ENCODE measurements at regions not wholly inside any gene's neighbourhood (a gene's known extent, or its start where the extent isn't known, plus 50 kb on each side); places are given as distances from the start of the nearest gene placed in this dataset.
A peak's percentile ranks its signal among the peaks of the same experiment; 100 is the strongest.

DNA sequence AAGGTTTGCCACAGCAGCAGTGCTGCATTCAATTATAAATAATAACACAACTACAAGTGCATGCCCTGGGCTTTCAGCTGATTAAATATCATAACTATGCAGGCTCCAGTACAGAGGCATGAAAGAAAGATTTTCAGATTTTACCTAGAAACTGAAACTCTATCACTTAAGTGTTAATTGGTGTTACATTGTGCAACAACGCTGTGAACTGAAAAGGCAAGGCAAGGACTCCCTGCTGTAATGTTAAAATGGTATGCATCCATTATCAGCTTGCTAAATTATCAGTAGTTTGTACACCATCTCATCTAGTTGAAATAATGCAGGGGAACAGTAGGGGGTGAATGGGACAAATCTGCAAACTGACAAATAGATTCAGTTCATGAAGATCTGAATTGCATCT, 976.7 kb upstream of the MANEA start:
- intact Hi-C loops (cut with DNase I; ENCODE audit: low total_unique reads): no loop called here
- Histone ChIP-seq H3K36me3 (no peaks in the 10 kb centered on the region), H3K4me1 (no peaks in the 10 kb centered on the region), H3K27ac (no peak overlapping the region), H3K9me3 (peaks cover 0 to 18% (median 6%) of the 10 kb centered on the region in 4 donors), H3K27me3 (no peaks in the 10 kb centered on the region), H3K4me3 (no peak overlapping the region)
- 39 to 64% (median 50%) methylated on average over 1 of the region's 1 CpG for WGBS, 5 donors
- no peak for DNase-seq
- TF ChIP-seq, protein P1, sequence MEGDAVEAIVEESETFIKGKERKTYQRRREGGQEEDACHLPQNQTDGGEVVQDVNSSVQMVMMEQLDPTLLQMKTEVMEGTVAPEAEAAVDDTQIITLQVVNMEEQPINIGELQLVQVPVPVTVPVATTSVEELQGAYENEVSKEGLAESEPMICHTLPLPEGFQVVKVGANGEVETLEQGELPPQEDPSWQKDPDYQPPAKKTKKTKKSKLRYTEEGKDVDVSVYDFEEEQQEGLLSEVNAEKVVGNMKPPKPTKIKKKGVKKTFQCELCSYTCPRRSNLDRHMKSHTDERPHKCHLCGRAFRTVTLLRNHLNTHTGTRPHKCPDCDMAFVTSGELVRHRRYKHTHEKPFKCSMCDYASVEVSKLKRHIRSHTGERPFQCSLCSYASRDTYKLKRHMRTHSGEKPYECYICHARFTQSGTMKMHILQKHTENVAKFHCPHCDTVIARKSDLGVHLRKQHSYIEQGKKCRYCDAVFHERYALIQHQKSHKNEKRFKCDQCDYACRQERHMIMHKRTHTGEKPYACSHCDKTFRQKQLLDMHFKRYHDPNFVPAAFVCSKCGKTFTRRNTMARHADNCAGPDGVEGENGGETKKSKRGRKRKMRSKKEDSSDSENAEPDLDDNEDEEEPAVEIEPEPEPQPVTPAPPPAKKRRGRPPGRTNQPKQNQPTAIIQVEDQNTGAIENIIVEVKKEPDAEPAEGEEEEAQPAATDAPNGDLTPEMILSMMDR (IDR thresholded peaks at IDR 0.05): no peak
- TF ChIP-seq POLR2A (IDR thresholded peaks at IDR 0.05): no peak
- TF ChIP-seq EP300 (IDR thresholded peaks at IDR 0.05): no peak
- TF ChIP-seq POLR2AphosphoS5 (IDR thresholded peaks at IDR 0.05): no peak

DNA sequence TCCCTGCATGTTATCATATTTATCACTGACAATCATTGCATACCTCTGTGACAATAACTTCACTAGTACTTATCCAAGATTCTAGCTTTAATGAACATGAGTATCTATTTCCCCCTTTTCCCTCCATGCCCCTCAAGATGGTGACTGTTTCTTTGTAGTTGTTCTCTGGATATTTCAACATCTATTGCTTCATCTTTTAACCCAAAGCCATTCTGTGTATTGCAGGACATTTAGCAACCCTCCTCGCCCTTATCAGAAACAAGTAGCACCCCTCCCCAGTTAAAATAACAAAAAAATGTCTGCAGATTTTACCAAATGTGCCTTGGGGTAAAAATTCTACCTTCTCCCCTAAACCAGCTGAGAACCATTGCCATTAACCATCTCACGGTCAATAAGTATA, 979.8 kb upstream of the MANEA start:
- intact Hi-C loops (cut with DNase I; ENCODE audit: low total_unique reads): no loop called here
- WGBS, 5 donors: 65 to 76% (median 74%) methylated on average over 2 of the region's 2 CpGs
- no peaks in the 10 kb centered on the region for H3K27me3 ChIP-seq
- no peaks in the 10 kb centered on the region for H3K36me3 ChIP-seq
- no peak for DNase-seq
- H3K4me1 ChIP-seq: no peaks in the 10 kb centered on the region
- no peak overlapping the region for H3K4me3 ChIP-seq
- H3K9me3 ChIP-seq: peaks cover 0 to 4% (median 0%) of the 10 kb centered on the region in 4 donors
- TF ChIP-seq, protein P1 (IDR thresholded peaks at IDR 0.05): no peak
- TF ChIP-seq POLR2A (IDR thresholded peaks at IDR 0.05): no peak
- TF ChIP-seq EP300 (IDR thresholded peaks at IDR 0.05): no peak
- TF ChIP-seq POLR2AphosphoS5 (IDR thresholded peaks at IDR 0.05): no peak
- H3K27ac ChIP-seq: no peak overlapping the region

DNA sequence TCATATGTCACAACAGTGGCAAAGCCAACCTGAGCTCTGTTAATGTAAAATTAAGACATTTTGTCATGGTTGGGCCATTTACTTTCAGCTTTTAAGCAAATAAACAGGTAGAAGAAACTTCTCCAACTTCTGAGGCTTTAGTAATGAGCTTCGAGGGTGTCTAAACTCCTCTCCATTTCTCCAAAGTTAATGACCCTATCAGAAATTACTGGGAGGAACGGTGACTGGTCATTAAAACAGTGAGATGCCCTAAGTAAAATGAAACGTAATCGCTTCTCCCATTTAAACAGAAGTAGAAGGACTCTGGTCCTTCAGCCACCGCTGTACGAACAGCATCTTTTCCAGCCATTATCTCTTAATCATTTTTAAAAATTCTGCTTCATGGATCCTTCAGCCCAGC, 986.9 kb upstream of the MANEA start:
- Histone ChIP-seq H3K27ac (no peak overlapping the region), H3K36me3 (no peaks in the 10 kb centered on the region), H3K4me1 (no peaks in the 10 kb centered on the region), H3K9me3 (no peaks in the 10 kb centered on the region), H3K4me3 (no peak overlapping the region), H3K27me3 (no peaks in the 10 kb centered on the region)
- intact Hi-C loops (cut with DNase I; ENCODE audit: low total_unique reads): no loop called here
- no peak for TF ChIP-seq POLR2A (IDR thresholded peaks at IDR 0.05)
- TF ChIP-seq, protein P1 (IDR thresholded peaks at IDR 0.05): no peak
- TF ChIP-seq EP300 (IDR thresholded peaks at IDR 0.05): no peak
- TF ChIP-seq POLR2AphosphoS5 (IDR thresholded peaks at IDR 0.05): no peak
- WGBS, 5 donors: 81 to 89% (median 85%) methylated on average over 6 of the region's 6 CpGs
- no peak for DNase-seq

DNA sequence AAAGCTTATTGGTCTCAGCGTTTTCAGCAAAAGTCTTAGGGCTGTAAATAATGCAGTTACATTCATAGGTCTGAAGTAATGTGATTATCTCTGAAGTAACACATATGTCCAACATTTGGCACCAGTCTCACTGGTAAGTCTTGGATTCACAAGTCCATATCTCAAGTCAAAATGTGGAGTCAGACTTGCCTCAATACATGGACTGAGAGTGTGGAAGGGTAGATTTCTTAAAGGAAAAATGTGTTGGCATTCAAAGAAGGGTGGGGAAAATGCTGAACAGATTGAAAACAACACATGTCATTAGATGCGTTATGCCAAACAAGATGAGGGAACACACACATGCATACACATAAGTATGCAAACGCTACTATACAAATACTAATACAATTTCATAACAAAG, 989.0 kb upstream of the MANEA start:
- WGBS, 5 donors: 69 to 76% (median 74%) methylated on average over 3 of the region's 3 CpGs

More for the DNA sequence above, 989.0 kb upstream of the MANEA start:
- Histone ChIP-seq H3K9me3 (no peaks in the 10 kb centered on the region), H3K27ac (no peak overlapping the region), H3K27me3 (no peaks in the 10 kb centered on the region), H3K36me3 (no peaks in the 10 kb centered on the region), H3K4me1 (no peaks in the 10 kb centered on the region), H3K4me3 (no peak overlapping the region)
- intact Hi-C loops (cut with DNase I; ENCODE audit: low total_unique reads): no loop called here
- DNase-seq: peak in 1 of 2 donors; percentile 20
- TF ChIP-seq, protein P1 (IDR thresholded peaks at IDR 0.05): no peak
- TF ChIP-seq POLR2A (IDR thresholded peaks at IDR 0.05) (no peak), EP300 (IDR thresholded peaks at IDR 0.05) (no peak), POLR2AphosphoS5 (IDR thresholded peaks at IDR 0.05) (no peak)
